HG03066 (cell line): ENCODE measurements at regions not wholly inside any gene's neighbourhood (a gene's known extent, or its start where the extent isn't known, plus 50 kb on each side); places are given as distances from the start of the nearest gene placed in this dataset.
"Not testable (repeated sequence)": the region's sequence is repeated elsewhere in the genome, so short reads cannot be mapped to it uniquely, and the experiment has no call there.

Experiments
- ATAC-seq: cut with Tn5 transposase; IDR thresholded peaks from one replicate; pipeline ENCODE4 v1.9.1; 2021; ENCODE audit warnings: low read depth; ENCODE audit not compliant: unreplicated experiment

DNA sequence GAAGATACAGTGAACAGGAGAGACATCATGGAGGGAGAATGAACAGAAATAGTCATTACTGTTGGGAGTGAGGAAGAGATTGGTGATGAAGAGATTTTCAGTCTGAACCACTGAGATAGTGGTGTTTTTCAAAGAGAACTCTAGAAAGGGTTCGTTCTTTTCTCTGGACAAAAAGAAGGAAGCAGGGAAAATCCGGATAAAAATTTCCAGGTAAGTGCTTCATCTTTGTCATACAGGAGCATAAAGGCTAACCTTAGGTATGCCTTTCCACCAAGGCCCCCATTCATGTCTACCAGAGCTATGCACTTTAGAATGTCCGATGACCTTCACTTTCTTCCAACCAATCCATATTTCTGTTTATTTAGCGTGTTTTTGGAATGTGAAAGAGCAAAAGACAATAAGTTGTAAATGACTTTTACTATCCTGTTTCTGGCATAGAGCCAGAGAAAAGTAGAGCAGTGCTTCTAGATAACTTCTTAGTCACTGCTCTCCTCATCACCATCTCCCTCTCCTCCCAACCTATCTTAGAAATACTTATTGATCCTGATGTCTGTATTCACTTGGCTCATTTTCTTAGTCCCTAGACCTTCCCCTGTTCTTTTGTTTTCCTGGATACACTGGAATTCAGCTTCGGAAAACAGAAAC, 116.5 kb downstream of the TTC6 start:
- no peak for ATAC-seq

DNA sequence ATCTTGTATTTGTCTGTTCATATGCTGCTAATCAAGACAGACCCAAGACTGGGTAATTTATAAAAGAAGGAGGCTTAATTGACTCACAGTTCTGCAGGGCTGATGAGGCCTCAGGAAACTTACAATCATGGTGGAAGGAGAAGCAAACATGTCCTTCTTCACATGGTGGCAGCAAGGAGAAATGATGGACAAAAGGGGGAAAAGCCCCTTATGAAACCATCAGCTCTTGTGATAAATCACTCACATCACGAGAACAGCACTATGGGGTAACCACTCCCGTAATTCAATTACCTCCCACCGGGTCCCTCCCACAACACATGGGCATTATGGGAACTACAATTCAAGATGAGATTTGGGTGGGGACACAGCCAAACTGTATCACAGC, 117.0 kb downstream of the TTC6 start:
- not testable (repeated sequence) for ATAC-seq

DNA sequence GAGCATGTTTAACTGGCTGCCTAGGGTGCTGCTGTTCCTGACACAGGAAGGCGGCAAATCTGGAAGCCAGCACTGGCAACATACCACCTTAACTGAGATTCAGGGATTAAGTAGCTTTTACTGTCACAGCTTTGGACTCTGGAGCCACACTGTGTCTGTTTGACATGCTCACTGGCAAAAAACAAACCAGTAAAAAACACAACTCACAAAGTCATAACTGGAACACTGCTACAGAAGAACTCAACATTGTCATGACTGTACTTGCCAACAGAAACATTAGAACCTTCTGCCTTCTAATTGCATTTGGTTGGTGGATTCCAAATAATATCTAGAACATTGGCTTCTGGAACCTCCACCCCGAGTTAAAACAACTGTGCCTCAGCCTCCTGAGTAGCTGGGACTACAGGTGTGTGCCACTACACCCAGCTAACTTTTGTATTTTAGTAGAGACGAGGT, 117.6 kb downstream of the TTC6 start:
- no peak for ATAC-seq

DNA sequence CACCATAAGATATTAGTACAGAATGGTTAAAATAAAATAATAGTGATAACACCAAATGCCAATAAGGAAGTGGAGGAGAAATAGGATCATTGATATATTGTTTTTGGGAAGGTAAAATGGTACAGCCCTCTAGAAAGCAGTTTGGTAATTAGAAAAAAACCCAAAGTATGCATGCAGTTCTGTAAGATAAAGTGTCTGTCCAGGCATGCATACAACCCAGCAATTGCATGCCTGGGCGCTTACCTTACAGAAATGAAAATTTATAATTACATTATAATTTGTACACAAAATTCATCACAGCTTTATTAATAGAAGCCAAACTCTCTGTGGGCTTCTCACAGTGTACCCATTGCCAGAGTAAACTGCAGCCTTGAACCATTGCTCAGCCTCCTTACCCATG, 124.7 kb downstream of the TTC6 start:
- ATAC-seq = no peak

DNA sequence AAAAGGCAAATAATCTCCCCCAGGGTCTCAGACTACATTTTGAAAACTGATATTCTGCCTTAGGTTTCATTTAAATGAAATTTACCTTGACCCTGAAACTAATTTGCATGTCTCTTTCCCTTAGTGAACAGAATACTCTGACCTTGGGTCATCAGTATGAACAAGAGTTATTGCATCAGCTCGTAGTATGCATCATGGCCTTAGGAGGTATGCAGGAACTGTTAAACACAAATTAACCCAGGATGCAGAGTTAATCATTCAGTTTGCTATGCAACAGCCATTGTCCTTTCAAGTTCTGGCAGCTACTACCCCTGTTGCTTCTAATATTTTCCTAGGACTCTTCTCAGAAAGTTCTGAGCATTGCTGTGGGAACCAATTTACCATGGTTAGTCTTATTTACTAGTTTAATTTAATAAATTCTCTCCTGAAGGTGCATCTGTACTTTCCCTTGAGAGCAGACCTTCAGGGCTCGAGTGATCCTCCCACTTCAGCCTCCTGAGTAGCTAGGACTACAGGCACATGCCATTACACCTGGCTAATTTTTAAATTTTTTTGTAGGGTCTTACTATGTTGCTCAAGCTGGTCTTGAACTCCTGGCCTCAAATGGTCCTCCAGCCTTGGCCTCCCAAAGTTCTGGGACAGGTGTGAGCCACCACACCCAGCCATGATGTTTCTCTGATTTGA, 126.7 kb downstream of the TTC6 start:
- ATAC-seq = no peak

DNA sequence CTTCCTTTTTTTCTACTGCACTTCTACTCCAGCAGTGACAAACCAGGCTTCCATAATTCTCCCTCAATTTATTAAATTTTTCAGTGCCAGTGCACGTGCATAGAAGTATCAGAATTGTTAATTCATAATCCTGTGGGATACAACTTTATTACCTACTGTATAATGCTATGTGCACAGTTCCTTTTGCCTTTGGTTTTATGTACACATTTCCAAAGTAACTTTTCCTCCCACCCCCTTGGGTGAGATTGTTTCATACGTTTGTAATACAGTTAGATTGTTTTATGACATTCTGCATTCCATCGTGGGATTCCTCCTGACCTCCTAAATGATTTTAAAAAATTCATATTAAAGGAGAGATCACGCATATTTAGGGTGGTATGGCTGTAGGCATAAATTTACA, 128.1 kb downstream of the TTC6 start:
- ATAC-seq = no peak

DNA sequence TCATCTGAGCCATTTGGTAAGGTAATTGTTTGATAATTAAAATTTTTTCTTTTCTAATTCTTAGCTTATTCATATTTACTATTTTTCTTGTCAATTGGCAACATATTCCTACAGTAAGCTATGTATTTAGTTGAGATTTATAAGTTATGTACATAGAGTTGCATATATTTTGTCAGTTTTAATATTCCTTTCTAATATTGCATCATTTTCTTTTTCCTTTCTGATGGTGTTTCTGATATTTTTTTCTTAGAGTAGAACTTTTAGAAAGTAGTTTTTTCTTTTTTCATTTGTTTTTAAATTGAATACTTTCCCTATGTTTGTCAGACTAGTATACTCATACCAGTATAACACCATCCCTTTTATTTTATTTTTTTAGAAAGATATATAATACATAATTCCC, 131.3 kb downstream of the TTC6 start:
- no peak for ATAC-seq

DNA sequence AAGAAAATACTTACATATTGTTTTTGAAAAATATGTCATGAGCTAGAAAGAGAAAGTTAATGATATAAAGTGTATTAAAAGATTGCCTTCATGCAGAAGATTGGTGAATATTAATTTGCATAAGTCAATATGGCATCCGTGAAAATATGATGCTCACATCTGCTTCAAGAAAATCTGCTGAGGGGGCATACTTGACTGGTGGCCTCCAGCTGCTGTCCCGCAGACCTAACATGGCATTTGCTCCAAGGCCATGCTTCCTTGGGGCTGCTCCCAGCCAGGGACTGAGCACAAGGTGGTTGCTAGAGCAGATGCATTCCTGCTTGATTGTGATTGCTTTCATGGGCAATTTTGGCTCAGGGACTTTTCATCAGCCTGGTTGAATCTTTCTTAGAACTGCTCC, 133.8 kb downstream of the TTC6 start:
- no peak for ATAC-seq

DNA sequence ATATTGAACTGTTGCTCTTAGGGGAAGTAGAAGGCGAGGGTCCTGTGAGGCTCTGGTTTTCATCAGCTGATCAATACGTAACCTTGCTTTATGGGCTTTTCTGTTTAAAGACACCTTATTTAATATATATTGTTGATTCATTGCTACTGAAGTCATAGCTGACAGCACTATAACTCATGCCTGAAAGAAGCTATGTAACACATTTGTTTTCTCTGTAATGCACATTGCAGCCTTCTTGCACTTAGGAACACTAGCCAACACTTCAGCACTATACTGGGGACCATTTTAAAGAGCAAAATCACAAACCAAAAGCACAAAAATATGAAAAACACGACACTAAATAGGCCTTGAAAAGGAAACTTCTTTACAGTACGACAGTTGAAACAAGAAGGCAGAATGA, 135.7 kb downstream of the TTC6 start:
- ATAC-seq = no peak

DNA sequence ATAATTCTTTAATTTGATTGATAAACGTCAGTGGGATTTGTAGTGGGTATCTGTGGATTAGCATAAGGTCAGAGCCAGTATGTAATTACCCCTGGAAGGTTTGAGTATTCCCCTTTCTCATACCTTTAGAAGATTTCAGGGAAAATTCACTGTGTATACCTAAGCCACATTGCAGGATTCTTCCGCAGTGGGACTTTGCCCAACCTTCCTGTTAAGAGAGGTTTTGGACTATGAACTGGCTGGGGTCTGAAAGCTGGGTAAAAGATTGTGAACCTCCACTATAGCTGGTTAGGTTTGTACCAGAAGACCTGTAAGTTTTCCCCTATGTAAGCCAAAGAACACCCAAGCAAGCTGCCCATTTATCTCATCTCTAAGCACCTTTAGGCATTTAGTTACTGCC, 150.2 kb downstream of the TTC6 start:
- ATAC-seq = no peak

DNA sequence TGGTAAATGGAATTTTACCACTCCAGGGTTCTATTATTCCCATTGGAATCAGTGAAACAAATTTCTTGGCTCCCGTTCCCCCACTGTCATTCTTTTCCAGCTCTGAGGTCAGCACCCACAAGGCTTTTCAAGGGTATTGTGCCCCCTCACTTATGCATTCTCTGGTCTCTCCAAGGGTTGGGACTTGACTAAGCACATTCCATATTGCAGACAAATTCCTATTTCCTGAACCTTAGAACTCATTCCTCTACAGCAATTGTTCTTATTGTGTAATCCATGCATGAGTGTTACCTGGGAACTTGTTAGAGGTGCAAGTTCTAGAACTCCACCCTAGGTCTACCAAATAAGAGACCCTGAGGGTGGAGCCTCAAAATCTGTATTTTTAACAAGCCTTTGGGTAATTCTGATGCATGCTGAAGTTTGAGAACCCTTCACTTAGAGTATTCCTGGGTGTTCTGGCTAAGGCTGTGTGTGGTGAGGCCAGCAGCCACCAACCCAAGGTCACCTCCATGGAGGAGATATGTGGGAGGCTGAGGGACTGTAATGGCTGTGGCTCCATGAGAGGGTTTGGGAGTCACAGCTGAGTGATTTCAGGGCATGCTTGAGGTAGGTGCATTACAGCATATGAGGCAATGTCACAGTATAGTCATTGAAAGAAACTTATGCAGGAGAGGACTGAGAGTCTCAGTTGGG, 150.9 kb downstream of the TTC6 start:
- ATAC-seq = no peak

DNA sequence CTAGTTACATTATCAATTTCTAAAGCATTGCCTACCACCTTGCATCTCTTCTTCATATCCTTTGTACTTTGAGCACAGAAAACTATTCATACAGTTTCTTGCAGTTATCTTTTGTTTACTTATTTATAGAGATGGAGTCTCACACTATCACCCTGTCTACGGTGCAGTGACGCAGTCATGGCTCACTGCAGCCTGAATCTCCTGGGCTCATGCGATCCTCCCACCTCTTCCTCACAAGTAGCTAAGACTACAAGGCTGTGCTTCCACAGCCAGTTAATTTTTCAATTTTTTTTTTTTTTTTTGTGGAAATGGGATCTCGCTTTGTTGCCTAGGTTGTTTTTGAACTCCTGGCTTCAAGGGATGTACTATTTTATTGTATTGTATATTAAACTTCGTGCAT, 158.0 kb downstream of the TTC6 start:
- no peak for ATAC-seq

DNA sequence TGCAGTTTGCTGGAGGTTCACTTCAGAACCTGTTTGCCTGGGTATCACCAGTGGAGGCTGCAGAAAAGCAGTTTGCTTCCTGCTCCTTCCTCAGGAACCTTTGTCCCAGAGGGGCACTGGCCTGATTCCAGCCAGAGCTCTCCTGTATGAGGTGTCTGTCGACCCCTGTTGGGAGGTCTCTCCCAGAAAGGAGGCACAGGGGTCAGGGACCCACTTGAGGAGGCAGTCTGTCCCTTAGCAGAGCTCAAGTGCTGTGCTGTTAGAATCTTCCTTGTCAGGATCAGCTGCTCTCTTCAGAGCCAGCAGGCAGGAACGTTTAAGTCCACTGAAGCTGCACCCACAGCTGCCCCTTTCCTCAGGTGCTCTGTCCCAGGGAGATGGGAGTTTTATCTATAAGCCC, 164.8 kb downstream of the TTC6 start:
- ATAC-seq = not testable (repeated sequence)

DNA sequence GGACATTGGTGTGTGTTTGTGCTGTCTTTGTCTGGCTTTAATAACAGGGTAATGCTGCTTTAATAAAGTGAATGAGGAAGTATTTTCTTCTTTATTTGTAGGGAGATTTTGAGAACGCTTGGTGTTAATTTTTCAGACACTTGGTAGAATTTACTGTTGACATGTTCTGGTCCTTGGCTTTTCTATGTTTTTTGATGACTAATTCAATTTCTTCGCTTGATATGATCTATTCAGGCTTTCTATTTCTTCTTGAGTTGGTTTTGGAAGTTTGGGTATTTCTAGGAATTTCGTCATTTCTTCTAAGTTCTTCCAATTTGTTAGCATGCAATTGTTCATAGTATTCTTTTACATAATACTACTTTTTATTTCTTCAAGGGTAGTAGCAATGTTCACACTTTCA, 167.8 kb downstream of the TTC6 start:
- no peak for ATAC-seq

DNA sequence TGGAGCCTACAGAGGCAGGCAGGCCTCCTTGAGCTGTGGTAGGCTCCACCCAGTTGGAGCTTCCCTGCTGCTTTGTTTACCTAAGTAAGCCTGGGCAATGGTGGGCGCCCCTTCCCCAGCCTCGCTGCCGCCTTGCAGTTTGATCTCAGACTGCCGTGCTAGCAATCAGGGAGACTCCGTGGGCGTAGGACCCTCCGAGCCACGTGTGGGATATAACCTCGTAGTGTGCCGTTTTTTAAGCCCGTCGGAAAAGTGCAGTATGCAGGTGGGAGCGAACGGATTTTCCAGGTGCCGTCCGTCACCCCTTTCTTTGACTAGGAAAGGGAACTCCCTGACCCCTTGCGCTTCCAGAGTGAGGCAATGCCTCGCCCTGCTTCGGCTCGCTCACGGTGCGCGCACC, 176.9 kb downstream of the TTC6 start:
- not testable (repeated sequence) for ATAC-seq

DNA sequence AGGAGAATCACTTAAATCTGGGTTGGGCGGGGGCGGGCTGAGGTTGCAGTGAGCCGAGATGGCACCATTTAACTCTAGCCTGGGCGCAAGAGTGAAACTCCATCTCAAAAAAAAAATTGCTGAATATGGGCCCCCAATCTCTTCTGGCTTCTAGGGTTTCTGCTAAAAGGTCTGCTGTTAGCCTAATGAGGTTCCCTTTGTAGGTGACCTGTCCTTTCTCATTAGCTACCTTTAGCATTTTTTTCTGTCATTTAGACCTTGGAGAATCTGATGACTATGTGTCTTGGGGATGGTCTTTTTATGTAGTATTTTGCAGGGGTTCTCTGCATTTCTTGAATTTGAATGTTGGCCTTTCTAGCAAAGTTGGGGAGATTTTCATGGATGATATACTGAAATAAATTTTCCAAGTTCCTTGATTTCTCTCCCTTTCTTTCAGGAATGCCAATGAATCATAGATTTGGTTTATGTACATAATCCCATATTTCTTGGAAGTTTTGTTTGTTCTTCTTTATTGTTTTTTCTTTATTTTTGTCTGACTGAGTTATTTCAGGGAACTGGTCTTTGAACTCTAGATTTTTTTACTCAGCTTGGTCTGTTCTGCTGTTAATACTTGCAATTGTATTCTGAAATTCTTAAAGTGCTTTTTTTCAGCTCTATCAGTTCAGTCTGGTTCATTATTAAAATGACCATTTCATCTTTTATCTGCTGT, 181.5 kb downstream of the TTC6 start:
- no peak for ATAC-seq

DNA sequence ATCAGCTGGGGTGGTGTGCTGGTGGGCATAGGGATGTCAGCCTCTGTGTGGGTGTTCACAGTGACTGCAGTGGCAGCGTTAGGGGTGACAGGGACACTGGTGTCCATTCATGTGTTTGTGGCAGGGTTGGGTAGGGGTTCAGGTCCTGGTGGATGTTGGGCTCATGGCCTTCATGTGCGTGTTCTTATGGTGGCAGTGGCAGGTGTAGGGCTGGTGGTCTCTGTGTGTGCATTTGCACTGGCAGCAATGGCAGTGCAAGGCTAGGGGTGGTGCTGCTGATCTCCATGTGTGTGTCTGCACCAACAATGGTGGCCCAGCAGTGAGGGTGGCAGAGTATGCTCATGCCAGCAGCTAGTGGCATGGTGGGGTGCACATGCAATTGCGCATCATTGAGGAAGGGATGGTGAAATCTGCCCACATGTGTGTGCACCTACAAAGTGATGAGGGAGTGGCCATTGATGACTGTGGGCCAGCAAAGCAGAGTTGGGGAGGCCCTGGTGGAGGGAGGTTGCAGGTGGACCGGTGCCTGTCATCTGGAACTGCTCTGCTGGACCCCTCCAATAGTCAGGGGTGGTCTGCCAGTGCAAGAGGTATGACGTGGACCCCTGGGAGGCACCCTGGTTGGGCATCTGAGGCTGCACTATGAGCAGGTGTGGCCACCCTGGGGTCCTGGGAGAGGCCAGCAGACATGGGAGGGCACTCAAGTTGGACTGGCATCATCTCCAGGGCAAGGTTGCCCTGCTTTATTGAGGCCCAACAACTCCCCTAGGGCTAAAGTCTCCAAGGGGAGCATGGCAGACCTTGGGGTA, 182.9 kb downstream of the TTC6 start:
- no peak for ATAC-seq

DNA sequence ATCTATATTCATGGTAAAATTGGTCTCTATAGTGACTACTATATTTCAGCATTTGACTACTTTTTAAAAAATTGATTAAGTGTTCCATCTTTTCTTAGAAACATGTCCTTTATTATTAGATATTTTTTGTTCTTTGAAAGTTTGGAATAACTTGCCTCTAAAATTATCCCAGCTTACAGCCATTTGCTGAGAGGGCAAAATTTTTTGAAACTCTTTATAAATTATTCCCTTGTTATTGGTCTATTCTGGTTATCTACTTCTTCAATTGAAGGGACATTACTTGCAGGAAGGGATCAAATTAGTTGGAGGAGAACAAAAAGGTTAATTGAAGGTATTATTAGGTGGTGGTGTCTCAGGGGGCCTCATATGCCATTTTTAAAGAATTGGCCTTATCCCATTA, 184.1 kb downstream of the TTC6 start:
- no peak for ATAC-seq

DNA sequence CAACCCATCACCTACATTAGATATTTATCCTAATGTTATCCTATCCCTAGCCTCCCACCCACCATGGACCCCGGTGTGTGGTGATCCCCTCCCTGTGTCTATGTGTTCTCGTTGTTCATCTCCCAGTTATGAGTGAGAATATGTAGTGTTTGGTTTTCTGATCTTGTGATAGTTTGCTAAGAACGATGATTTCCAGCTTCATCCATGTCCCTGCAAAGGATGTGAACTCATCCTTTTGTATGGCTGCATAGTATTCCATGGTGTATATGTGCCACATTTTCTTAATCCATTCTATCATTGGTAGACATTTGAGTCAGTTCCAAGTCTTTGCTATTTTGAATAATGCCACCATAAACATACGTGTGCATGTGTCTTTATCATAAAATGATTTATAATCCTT, 185.3 kb downstream of the TTC6 start:
- not testable (repeated sequence) for ATAC-seq

DNA sequence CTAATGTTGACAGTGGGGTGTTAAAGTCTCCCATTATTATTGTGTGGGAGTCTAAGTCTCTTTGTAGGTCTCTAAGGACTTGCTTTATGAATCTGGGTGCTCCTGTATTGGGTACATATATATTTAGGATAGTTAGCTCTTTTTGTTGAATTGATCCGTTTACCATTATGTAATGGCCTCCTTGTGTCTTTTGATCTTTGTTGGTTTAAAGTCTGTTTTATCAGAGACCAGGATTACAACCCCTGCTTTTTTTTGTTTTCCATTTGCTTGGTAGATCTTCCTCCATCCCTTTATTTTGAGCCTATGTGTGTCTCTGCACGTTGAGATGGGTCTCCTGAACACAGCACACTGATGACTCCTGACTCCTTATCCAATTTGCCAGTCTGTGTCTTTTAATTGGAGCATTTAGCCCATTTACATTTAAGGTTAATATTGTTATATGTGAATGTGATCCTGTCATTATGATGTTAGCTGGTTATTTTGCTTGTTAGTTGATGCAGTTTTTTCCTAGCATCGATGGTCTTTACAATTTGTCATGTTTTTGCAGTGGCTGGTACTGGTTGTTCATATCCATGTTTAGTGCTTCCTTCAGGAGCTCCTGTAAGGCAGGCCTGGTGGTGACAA, 188.9 kb downstream of the TTC6 start:
- not testable (repeated sequence) for ATAC-seq
